Cardiac septum (tissue), 1 donor: ENCODE measurements at regions not wholly inside any gene's neighbourhood (a gene's known extent, or its start where the extent isn't known, plus 50 kb on each side); places are given as distances from the start of the nearest gene placed in this dataset.

Source experiments
- DNase-seq: peaks from one replicate; pipeline ENCODE4 v3.0.0-alpha.2; 2020; ENCODE audit warnings: low spot score
- intact Hi-C: fragments of 100-400 bp; cut with DNase I; formaldehyde crosslinking; loops from one replicate; pipeline ENCODE4 v1.14.0; 2022
- donor health status: DM: no; HTN: no; CAD: no.

DNA sequence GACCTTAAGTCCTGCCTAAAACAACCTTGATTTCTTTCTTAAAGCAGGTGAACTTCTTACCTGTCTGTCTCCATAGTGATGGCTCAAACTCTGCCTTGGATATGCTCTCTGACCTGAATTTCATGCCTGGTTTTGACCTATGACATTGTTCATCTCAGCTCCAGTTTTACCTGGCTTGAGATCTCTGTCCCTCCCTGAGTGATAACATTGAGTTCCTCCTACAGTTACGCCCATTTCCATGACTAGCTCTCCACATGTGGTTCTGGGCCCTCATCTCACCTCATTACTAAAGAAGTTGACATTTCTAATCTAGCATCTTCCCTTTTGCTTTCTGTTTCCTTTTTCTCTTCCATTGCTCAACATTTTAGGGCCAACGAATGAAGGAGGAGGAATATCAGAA is 233.1 kb downstream of the HHIPL2 start:
- intact Hi-C loops, result no loop called here
- DNase-seq, result no peak

DNA sequence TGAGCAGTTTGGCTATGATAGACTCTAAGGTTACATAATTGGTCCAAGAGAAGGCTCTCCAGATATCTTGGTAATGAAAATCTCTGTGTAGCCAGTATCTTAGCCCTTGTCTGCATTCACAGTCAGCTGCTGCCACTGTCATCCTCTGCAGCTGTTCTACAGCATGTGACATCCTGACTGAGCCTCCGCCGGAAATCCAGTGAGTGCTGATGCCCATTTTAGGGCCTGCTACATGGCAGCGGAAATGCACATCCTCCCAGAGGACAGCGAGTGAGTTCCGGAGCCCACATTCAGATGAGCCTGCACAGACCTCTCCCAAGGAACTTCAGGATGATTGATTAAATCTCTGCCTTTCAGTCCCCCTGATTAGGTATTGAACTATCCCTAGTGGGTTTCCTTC is 237.1 kb downstream of the HHIPL2 start:
- no peak for DNase-seq
- intact Hi-C loops, result no loop called here

DNA sequence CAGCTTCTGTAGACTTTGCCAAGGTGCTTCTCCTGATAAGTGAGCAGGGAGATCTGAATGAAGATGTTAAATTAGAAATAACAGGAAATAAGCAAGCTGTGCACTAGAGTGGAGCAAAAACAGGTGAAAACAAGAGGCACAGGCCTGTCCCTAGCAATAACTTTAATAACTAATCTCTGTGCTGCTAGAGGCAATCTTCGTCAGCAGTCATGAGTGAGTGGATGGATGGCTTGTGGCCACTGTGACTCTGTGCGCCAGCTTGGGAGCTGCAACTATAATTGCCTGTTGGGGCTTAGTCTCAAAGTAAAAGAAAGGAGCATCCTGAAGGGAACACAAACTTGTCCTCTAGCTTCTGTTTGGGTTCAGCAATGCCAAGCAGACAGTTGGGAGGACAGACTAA is 240.3 kb downstream of the HHIPL2 start:
- DNase-seq, result no peak
- intact Hi-C loops, result no loop called here

GRCh38 chr1:222306512-222306911 is 241.4 kb downstream of the HHIPL2 start:
- DNase-seq, result no peak
- intact Hi-C loops, result no loop called here

DNA sequence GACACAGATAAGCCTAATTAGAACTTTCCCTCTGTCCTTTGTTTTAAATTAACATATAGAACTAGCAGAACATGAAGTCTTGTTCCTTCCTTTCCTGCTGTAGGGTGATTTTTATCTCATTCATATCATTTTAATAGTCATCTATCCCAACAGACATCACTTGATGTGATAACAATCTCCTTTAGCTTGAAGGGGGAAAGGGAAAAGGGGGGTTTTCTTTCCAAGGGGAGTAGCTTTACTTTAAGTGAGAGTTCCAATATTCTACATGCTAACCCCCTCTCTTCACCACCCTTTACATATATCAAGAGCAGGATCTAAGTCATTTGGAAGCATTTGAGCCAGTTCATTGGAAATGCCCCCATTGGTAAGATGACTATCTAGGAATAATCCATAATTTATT is 241.9 kb downstream of the HHIPL2 start:
- DNase-seq, result no peak
- intact Hi-C loops, result no loop called here

DNA sequence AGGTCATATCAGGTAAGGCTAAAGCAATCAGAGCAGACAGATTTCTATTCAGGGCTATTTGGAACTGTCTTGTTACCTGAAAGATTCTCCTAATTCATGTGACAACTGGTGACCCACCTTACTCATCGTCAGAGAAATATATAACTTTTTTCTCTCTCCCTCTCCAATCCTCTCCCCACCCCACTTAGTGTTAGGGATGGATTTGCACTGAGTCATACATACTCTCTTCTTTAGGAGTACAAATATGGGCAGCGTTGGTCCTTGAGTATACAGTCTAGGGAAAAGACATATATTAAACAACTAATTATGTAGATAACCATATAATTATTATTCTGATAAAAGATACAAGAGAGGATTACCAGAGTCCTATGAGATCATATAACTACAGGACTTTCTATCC is 246.3 kb downstream of the HHIPL2 start:
- intact Hi-C loops, result no loop called here
- no peak for DNase-seq

DNA sequence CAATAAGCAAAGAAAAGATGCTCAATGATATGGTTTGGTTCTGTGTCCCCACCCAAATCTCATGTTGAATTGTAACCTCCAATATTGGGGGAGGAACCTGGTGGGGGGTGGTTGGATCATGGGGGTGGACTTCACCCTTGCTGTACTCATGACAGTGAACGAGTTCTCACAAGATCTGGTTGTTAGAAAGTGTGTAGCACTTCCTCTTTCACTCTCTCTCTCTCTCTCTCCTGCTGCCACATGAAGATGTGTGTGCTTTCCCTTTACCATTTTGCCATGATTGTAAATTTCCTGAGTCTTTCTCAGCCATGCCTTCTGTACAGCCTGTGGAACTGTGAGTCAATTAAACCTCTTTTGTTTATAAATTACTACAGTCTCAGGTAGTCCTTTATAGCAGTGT is 248.4 kb downstream of the HHIPL2 start:
- intact Hi-C loops, result no loop called here
- DNase-seq, result no peak

DNA sequence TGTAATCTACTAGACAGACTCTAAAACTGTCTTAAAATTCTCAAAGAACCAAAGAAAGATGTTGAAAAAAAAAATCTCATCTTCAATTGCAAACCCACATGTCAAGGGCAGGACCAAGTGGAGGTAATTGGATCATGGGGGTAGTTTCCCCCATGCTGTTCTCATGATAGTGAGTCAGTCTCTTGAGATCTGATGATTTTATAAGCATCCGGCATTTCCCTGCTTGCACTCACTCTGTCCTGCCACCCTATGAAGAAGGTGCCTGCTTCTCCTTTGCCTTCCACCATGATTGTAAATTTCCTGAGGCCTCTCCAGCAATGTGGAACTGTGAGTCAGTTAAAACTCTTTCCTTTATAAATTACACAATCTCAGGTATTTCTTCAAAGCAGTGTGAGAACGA is 257.0 kb downstream of the HHIPL2 start:
- no peak for DNase-seq
- intact Hi-C loops, result no loop called here

DNA sequence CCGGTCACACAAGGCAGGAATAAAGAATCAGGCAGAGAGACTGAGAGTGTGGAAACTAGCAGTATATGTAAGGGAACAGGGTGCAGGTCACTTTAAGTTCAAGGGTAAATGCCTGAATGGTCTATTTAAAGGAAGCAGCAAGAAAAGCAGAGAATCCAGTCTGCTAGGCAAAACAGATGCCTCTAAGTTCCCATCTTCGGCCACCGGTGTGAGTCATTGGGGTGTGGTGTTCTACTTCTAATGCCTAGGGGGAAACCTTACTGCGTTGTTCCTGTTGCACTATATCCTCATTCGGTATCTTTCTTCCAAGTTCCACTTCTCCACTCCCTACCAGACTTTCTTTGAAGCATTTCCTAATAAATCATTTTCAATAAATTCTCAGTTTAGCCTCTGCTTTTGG is 259.9 kb downstream of the HHIPL2 start:
- DNase-seq, result no peak

GRCh38 chr1:222286011-222286410 is 261.9 kb downstream of the HHIPL2 start:
- intact Hi-C loops, result no loop called here

More for the DNA sequence above, 259.9 kb downstream of the HHIPL2 start:
- intact Hi-C loops, result no loop called here

DNA sequence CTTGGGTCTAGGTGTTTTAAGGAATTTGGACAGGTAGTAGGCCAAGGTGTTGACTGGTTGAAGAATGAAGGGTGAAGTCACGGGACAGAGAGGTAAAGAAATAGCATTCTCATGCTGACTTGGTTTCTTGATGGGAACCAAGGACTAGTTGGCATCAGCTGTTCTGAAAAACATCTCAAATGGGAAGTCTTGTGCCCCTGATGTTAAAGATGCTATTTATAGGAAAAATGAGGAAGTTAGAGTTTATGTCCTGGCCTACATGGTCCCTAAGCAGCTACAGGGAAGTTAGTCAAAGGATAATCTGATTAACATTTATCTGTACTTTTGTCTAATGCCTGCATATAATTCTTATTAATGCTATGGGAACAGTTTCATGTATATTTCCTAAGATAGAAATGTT is 262.4 kb downstream of the HHIPL2 start:
- DNase-seq, result no peak
- intact Hi-C loops, result no loop called here

More at GRCh38 chr1:222286011-222286410, 261.9 kb downstream of the HHIPL2 start:
- no peak for DNase-seq

- no peak for DNase-seq
- intact Hi-C loops, result no loop called here
Observed at GRCh38 chr1:222284466-222284865, 263.4 kb downstream of the HHIPL2 start.

GRCh38 chr1:222283147-222283768 is 264.6 kb downstream of the HHIPL2 start:
- intact Hi-C loops, result no loop called here
- no peak for DNase-seq

DNA sequence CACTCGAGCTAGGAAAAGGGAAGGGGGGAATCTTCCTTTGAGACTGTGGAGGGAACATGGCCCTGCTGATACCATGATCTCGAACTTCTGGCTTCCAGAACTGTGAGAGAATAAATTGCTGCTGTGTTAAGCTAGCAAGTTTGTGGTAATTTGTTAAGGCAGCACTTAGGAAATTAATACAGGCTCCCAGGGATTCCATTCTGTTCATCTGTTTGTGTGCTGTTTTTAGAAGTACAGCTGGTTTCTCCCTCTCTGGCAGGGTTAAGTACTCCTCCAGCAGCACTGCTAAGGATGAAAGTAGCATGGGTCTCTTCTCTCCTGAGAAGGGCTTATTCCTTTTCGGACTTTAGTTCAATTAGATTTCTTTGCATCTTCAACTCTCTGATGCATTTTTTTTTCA is 268.3 kb downstream of the HHIPL2 start:
- intact Hi-C loops, result no loop called here
- DNase-seq, result no peak

GRCh38 chr1:222278501-222278900 is 269.4 kb downstream of the HHIPL2 start:
- intact Hi-C loops, result no loop called here
- DNase-seq, result no peak

DNA sequence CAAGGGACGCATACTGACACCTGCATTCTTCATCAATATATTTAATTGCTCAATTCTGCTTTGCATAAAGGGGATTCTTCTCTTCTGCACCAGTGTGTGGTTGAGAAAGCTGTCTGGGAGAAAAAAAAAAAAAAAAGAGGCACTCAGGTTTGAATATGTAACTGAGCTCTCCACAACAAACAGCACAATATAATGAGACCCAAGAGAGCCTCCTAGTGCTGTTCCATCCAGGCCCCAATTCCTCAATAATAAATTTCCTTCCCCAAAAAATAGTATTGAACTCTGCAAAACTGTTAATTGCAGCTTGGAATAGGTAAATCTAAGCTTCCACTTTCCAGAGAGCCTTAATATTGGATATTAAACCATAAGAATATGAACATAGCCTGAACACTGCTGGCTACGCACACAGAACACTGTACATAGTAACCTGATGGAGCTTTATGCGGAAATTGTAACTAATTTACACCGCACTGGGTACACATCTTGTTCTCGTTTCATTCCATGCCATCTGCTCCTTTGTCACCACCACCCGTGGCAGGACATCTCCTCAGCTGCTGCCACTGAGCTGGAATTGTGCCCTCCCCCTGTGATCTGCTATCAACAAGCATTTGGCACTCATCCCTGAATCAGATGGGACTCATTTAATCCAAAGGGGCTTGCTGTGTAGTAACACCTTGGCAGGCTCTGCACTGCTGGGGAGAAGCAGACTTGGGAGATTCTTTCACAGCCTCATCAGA is 272.0 kb downstream of the HHIPL2 start:
- intact Hi-C loops, result no loop called here
- DNase-seq, result no peak

DNA sequence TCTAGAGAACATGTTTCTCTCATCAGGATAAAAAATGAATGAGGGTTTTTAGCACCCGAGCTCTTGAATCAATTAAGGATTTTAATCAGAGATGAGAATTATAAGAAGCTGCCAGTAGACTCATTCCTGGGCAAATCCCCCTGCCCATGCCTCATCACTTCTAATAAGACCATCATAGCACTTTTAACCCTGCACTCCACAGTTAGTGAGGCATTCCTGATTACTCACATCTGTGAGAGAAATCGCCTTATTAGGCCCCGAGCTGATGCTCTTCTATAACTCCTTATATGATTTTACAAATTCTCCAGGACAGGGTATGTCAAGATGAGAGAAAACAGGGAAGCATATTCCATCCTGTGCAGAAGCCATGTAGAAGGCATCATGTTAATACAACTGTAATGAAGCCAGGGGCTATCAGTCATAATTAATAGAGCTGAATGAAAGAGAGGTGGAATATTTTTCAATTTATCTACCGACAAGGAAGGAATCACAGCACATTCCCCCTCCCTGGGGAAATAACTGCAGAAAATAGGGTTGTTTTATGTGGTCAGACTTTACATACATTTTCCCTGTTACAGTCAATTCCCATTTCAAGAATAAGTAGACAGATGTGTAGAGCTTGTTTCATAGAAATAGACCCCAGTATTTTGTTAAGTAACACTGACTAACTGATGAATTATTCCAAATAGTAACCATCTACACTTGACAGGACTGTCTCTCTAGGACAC is 272.7 kb downstream of the HHIPL2 start:
- no peak for DNase-seq

GRCh38 chr1:222266223-222267196 is 281.4 kb downstream of the HHIPL2 start:
- no peak for DNase-seq
- intact Hi-C loops, result no loop called here

More for the DNA sequence above, 272.7 kb downstream of the HHIPL2 start:
- intact Hi-C loops, result no loop called here

GRCh38 chr1:222263791-222264190 is 284.1 kb downstream of the HHIPL2 start:
- intact Hi-C loops, result no loop called here
- no peak for DNase-seq

GRCh38 chr1:222257027-222257426 is 290.9 kb downstream of the HHIPL2 start:
- no peak for DNase-seq
- intact Hi-C loops, result no loop called here
